Mesothelial cell of epicardium (in vitro differentiated cells): ENCODE measurements at regions not wholly inside any gene's neighbourhood (a gene's known extent, or its start where the extent isn't known, plus 50 kb on each side); places are given as distances from the start of the nearest gene placed in this dataset.

ENCODE experiments used
- DNase-seq, 2 experiments: peaks; one replicate each; pipeline ENCODE4 v3.0.0; 2021; ENCODE audit warnings: low spot score in 2 of 2; ENCODE audit not compliant: unreplicated experiment in 2 of 2
- H3K27ac Mint-ChIP-seq: 2 replicates; pipeline ENCODE4 v1.8.0; 2021; ENCODE audit warnings: mixed read lengths
- H3K27me3 Mint-ChIP-seq: 2 replicates; pipeline ENCODE4 v1.8.0; 2021; ENCODE audit warnings: low read depth, mixed read lengths
- H3K36me3 Mint-ChIP-seq: 2 replicates; pipeline ENCODE4 v1.8.0; 2021; ENCODE audit warnings: mixed read lengths
- H3K4me1 Mint-ChIP-seq: 2 replicates; pipeline ENCODE4 v1.8.0; 2021; ENCODE audit warnings: mixed read lengths
- H3K4me3 Mint-ChIP-seq: 2 replicates; pipeline ENCODE4 v1.8.0; 2021; ENCODE audit warnings: mild to moderate bottlenecking, moderate library complexity, mixed read lengths
- H3K9me3 Mint-ChIP-seq: 2 replicates; pipeline ENCODE4 v1.8.0; 2021; ENCODE audit warnings: mixed read lengths
- TF ChIP-seq, protein P1 (sequence below): fragments of 200-600 bp; sonication (generic); IDR thresholded peaks from one replicate; pipeline ENCODE4 v1.5.0; 2021; ENCODE audit warnings: antibody characterized with exemption; ENCODE audit not compliant: unreplicated experiment

DNA sequence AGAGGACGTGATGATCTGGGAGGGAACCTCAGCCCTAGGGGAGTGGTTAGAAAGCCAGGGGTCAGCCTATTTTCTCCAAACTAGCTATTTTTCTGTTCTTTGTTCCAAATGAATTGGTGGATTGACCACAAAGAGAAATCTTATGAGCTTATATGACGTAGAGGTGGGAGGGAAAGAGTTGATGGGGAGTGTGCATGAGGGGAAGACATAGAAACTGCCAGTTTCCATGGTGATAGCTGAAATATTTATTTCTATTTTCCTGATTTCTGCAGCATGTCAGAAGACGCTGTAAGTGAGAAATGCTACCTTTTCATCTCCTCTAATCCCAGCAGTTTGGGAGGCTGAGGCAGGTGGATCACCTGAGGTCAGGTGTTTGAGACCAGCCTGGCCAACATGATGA is 51.4 kb upstream of the CISTR start:
- H3K4me1 Mint-ChIP-seq: peaks cover 7% of the 10 kb centered on the region
- no peaks in the 10 kb centered on the region for H3K36me3 Mint-ChIP-seq
- H3K9me3 Mint-ChIP-seq: no peaks in the 10 kb centered on the region
- peaks cover 74% of the 10 kb centered on the region for H3K27me3 Mint-ChIP-seq
- no peak overlapping the region for H3K4me3 Mint-ChIP-seq
- H3K27ac Mint-ChIP-seq: no peak overlapping the region
- DNase-seq: no peak
- TF ChIP-seq, protein P1, sequence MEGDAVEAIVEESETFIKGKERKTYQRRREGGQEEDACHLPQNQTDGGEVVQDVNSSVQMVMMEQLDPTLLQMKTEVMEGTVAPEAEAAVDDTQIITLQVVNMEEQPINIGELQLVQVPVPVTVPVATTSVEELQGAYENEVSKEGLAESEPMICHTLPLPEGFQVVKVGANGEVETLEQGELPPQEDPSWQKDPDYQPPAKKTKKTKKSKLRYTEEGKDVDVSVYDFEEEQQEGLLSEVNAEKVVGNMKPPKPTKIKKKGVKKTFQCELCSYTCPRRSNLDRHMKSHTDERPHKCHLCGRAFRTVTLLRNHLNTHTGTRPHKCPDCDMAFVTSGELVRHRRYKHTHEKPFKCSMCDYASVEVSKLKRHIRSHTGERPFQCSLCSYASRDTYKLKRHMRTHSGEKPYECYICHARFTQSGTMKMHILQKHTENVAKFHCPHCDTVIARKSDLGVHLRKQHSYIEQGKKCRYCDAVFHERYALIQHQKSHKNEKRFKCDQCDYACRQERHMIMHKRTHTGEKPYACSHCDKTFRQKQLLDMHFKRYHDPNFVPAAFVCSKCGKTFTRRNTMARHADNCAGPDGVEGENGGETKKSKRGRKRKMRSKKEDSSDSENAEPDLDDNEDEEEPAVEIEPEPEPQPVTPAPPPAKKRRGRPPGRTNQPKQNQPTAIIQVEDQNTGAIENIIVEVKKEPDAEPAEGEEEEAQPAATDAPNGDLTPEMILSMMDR: no peak

DNA sequence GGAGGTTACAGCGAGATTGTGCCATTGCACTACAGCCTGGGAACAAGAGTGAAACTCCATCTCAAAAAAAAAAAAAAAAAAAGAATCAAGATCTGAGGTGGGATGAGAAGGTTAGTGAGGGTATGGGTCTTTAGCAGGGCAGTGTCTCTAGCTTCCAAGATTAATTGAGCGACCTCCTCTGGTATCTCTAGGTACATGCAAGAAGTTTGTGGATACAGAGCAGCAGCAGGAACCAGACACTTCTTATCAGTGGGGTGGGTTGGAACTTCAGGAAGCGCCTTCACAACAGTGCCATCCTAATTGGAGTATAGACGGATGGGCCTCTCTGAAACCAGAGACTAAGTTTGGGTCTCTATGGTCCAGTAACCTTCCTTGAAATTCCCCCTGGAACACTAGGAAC is 51.9 kb upstream of the CISTR start:
- Mint-ChIP-seq H3K4me1 (peaks cover 7% of the 10 kb centered on the region), H3K27ac (no peak overlapping the region), H3K4me3 (no peak overlapping the region), H3K27me3 (peaks cover 69% of the 10 kb centered on the region), H3K36me3 (no peaks in the 10 kb centered on the region), H3K9me3 (no peaks in the 10 kb centered on the region)
- no peak for DNase-seq
- TF ChIP-seq, protein P1: no peak

DNA sequence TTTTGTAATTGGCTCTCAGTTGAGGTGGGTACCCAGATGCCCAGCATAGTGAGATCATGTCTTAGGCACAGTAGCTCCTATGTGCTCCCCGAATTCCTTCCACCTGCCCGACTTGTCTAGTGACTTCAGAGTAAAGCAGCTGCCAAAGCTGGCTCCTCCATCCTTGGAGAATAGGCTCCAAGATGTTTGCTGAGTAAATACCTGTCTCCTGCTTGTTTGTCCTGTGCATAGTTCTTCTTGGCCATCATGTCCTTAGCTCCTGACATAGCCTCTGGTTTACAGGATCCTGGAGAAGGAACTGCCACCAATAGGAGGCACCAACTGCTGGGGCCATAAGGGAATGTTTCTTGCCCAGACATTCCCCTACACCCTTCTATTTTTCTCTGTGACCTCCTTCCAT is 52.6 kb upstream of the CISTR start:
- H3K27me3 Mint-ChIP-seq: peaks cover 62% of the 10 kb centered on the region
- no peaks in the 10 kb centered on the region for H3K36me3 Mint-ChIP-seq
- no peaks in the 10 kb centered on the region for H3K9me3 Mint-ChIP-seq
- peaks cover 7% of the 10 kb centered on the region for H3K4me1 Mint-ChIP-seq
- DNase-seq: no peak
- TF ChIP-seq, protein P1: no peak
- no peak overlapping the region for H3K4me3 Mint-ChIP-seq
- no peak overlapping the region for H3K27ac Mint-ChIP-seq

DNA sequence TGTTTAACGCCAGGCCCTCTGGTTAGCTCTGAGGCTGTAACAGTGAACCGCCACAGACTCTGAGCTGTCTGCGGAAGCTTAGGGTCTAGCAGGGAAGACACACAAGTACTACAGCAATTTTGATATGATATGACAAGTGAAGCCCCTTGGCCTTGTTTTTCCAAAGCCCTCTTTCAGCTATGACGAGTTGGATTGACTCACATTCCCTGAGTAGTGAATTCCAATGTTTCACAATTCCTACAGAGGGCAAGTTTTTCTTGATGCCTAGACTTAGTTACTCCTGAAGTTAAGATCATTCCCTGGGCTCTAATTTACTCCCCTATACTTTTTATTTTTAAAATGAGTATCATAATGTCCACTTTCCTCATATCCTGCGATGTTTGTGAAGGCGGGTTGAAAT is 53.3 kb upstream of the CISTR start:
- Mint-ChIP-seq H3K27ac (no peak overlapping the region), H3K4me3 (no peak overlapping the region), H3K9me3 (no peaks in the 10 kb centered on the region), H3K36me3 (no peaks in the 10 kb centered on the region), H3K4me1 (peaks cover 7% of the 10 kb centered on the region), H3K27me3 (peaks cover 58% of the 10 kb centered on the region)
- TF ChIP-seq, protein P1: no peak
- DNase-seq: no peak

DNA sequence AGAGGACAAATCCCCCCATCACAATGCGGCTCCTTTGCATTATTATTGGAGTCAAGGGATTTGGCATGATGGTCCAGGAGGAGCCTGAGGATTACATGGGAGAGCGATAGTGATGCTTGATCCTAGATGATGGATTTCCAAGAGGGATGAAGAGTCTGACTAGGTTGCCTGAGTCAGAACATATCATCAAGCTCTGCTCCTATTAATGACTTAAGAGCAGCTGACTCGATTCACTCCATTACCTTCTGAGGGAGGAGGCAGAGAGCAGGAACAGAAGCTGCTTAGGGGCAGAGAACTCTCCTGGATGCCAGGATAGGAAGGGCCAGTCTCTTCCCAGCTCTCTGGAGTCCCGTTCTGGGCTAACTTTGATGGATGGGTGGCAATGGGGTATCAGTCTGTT is 54.0 kb upstream of the CISTR start:
- Mint-ChIP-seq H3K36me3 (no peaks in the 10 kb centered on the region), H3K9me3 (no peaks in the 10 kb centered on the region), H3K4me3 (no peak overlapping the region), H3K27ac (no peak overlapping the region), H3K27me3 (peaks cover 52% of the 10 kb centered on the region), H3K4me1 (peaks cover 7% of the 10 kb centered on the region)
- DNase-seq: no peak
- TF ChIP-seq, protein P1: no peak

DNA sequence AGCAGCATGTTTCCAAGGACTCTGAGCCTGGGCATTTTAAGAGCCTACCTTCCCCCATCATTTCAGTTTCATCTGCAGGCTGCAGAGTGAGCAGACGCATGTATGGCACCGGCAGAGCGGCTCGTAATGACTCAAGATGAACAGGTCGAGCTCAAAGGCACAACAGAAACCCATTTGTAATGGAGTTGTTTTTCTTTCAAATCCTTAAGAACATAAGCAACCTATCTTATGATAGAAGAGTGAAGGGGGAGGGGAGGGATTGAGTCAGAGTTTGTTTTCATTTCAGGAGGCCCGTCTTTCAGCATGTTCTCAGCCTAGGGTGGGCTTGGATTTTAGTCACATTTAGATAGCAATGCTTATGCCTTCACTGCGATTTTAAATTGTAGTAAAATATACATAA is 54.9 kb upstream of the CISTR start:
- Mint-ChIP-seq H3K27me3 (peaks cover 42% of the 10 kb centered on the region), H3K27ac (no peak overlapping the region), H3K4me3 (no peak overlapping the region), H3K4me1 (peaks cover 7% of the 10 kb centered on the region), H3K36me3 (no peaks in the 10 kb centered on the region), H3K9me3 (no peaks in the 10 kb centered on the region)
- DNase-seq: no peak
- TF ChIP-seq, protein P1: no peak
